Nephron progenitor cell (in vitro differentiated cells): ENCODE measurements at regions not wholly inside any gene's neighbourhood (a gene's known extent, or its start where the extent isn't known, plus 50 kb on each side); places are given as distances from the start of the nearest gene placed in this dataset.
"Not testable (repeated sequence)": the region's sequence is repeated elsewhere in the genome, so short reads cannot be mapped to it uniquely, and the experiment has no call there.

Experiments
- DNase-seq: peaks from one replicate; pipeline ENCODE4 v3.0.0; 2021
- H3K27ac Mint-ChIP-seq: 2 replicates; pipeline ENCODE4 v1.8.0; 2021; ENCODE audit warnings: mild to moderate bottlenecking, moderate library complexity, mixed read lengths
- H3K27me3 Mint-ChIP-seq: 2 replicates; pipeline ENCODE4 v1.8.0; 2021; ENCODE audit warnings: mild to moderate bottlenecking, low read depth, mixed read lengths; ENCODE audit not compliant: poor library complexity
- H3K36me3 Mint-ChIP-seq: 2 replicates; pipeline ENCODE4 v1.8.0; 2021; ENCODE audit warnings: low read depth, mixed read lengths
- H3K4me1 Mint-ChIP-seq: 2 replicates; pipeline ENCODE4 v1.8.0; 2021; ENCODE audit warnings: mixed read lengths
- H3K4me3 Mint-ChIP-seq: 2 replicates; pipeline ENCODE4 v1.8.0; 2021; ENCODE audit warnings: mild to moderate bottlenecking, moderate library complexity, mixed read lengths
- H3K9me3 Mint-ChIP-seq: 2 replicates; pipeline ENCODE4 v1.8.0; 2021; ENCODE audit warnings: mild to moderate bottlenecking, moderate library complexity, mixed read lengths
- CTCF ChIP-seq: fragments of 200-600 bp; sonication (generic); IDR thresholded peaks from 2 replicates; pipeline ENCODE4 v1.5.0; 2021; ENCODE audit warnings: antibody characterized with exemption

DNA sequence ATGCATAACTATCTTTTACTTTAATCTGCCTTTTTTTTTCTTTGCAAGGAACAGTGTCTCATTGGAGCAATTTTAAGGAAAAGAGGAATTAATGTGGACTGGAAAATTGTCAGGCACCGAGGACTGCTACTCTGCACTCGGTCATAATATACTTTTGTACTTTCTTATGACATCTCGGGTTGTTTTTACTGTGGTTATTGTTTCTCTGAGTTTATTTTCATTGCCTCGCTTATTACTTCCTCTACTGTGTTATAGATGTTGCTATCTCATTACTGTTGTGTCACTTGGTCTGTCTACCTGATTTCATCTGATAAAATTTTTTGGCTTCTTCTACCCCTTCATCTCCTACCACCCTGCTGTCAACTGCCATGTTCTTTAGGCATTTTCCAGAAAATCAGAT is 213.5 kb upstream of the POU1F1 start:
- Mint-ChIP-seq H3K27ac (no peak overlapping the region), H3K9me3 (no peaks in the 10 kb centered on the region), H3K4me3 (no peak overlapping the region), H3K36me3 (no peaks in the 10 kb centered on the region), H3K27me3 (no peaks in the 10 kb centered on the region), H3K4me1 (no peaks in the 10 kb centered on the region)
- DNase-seq = no peak
- no peak for TF ChIP-seq CTCF

DNA sequence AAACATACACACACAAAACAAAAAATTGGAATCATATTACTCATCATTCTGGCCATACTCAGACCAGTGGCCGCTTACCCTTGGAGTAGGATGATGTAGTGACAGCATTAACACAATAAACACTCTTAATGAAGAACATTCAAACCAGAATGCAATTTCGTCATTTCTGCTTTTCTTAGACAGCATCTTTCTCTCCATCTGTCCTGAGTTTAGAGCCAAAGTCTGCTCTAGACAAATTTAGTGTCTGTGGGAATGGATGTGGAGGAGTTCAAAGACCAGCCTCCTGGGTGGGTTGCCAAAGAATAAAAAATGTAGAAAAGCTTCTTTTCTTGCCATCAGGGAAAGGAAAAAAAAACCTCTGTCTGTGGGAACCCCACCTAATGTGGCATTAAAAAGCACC is 212.4 kb upstream of the POU1F1 start:
- H3K27me3 Mint-ChIP-seq = no peaks in the 10 kb centered on the region
- no peaks in the 10 kb centered on the region for H3K4me1 Mint-ChIP-seq
- H3K27ac Mint-ChIP-seq = no peak overlapping the region
- TF ChIP-seq CTCF = no peak
- no peak for DNase-seq
- no peak overlapping the region for H3K4me3 Mint-ChIP-seq
- no peaks in the 10 kb centered on the region for H3K36me3 Mint-ChIP-seq
- no peaks in the 10 kb centered on the region for H3K9me3 Mint-ChIP-seq

GRCh38 chr3:87486635-87487034 is 210.3 kb upstream of the POU1F1 start:
- not testable (repeated sequence) for DNase-seq, H3K36me3 Mint-ChIP-seq, H3K4me3 Mint-ChIP-seq, H3K4me1 Mint-ChIP-seq, H3K27ac Mint-ChIP-seq, H3K9me3 Mint-ChIP-seq, H3K27me3 Mint-ChIP-seq

DNA sequence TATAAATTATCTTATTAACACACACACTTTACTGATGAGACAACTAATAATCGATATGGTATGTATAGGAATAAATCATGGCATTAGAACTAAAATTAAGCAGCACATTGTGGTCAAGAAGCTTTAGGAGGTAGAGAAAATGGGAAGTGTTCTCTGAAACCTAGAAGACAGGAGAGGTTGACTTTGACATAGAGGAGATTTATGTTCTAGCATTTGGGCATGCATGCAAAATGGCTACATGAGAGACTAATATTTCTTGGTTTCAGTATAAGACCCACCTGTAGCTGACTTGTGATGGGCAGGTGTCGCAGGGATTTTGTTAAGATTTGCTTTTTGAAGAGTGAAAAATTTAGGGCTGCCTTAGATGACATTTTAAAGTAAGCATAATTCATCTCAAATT is 209.7 kb upstream of the POU1F1 start:
- no peaks in the 10 kb centered on the region for H3K36me3 Mint-ChIP-seq
- no peaks in the 10 kb centered on the region for H3K4me1 Mint-ChIP-seq
- no peak for DNase-seq
- no peak overlapping the region for H3K27ac Mint-ChIP-seq
- H3K27me3 Mint-ChIP-seq = no peaks in the 10 kb centered on the region
- H3K9me3 Mint-ChIP-seq = no peaks in the 10 kb centered on the region
- H3K4me3 Mint-ChIP-seq = no peak overlapping the region
- TF ChIP-seq CTCF = no peak

- H3K27ac Mint-ChIP-seq = no peak overlapping the region
- H3K4me1 Mint-ChIP-seq = no peaks in the 10 kb centered on the region
- no peaks in the 10 kb centered on the region for H3K27me3 Mint-ChIP-seq
- no peaks in the 10 kb centered on the region for H3K36me3 Mint-ChIP-seq
- peaks cover 2% of the 10 kb centered on the region for H3K9me3 Mint-ChIP-seq
- no peak overlapping the region for H3K4me3 Mint-ChIP-seq
- no peak for TF ChIP-seq CTCF
- no peak for DNase-seq
These were observed 202.3 kb upstream of the POU1F1 start for GRCh38 chr3:87478716-87479115.

GRCh38 chr3:87473944-87474343 is 197.6 kb upstream of the POU1F1 start:
- peaks cover 20% of the 10 kb centered on the region for H3K9me3 Mint-ChIP-seq
- no peaks in the 10 kb centered on the region for H3K4me1 Mint-ChIP-seq
- H3K27me3 Mint-ChIP-seq = no peaks in the 10 kb centered on the region
- H3K27ac Mint-ChIP-seq = no peak overlapping the region
- TF ChIP-seq CTCF = no peak
- H3K36me3 Mint-ChIP-seq = no peaks in the 10 kb centered on the region
- no peak for DNase-seq
- H3K4me3 Mint-ChIP-seq = no peak overlapping the region
